GM21515 (cell line): ENCODE measurements at regions not wholly inside any gene's neighbourhood (a gene's known extent, or its start where the extent isn't known, plus 50 kb on each side); places are given as distances from the start of the nearest gene placed in this dataset.
"Not testable (repeated sequence)": the region's sequence is repeated elsewhere in the genome, so short reads cannot be mapped to it uniquely, and the experiment has no call there.

ENCODE experiments used
- ATAC-seq: cut with Tn5 transposase; IDR thresholded peaks from one replicate; pipeline ENCODE4 v1.9.1; 2021; ENCODE audit not compliant: unreplicated experiment

GRCh38 chr7:45267262-45267661, 109.7 kb downstream of the RAMP3 start:
- ATAC-seq = no peak

GRCh38 chr7:45268013-45268412, 110.4 kb downstream of the RAMP3 start:
- ATAC-seq = no peak

- no peak for ATAC-seq
These were observed 111.6 kb downstream of the RAMP3 start for GRCh38 chr7:45269192-45269591.

GRCh38 chr7:45278763-45279398, 121.3 kb downstream of the RAMP3 start:
- ATAC-seq = no peak

- ATAC-seq = not testable (repeated sequence)
These were observed 132.0 kb downstream of the RAMP3 start for GRCh38 chr7:45289611-45290010.

- no peak for ATAC-seq
These were observed 133.3 kb downstream of the RAMP3 start for GRCh38 chr7:45290880-45291279.

- ATAC-seq = no peak
These were observed 134.9 kb downstream of the RAMP3 start for GRCh38 chr7:45292481-45292880.

- ATAC-seq = no peak
These were observed 135.8 kb downstream of the RAMP3 start for GRCh38 chr7:45293295-45293942.

GRCh38 chr7:45294559-45294958, 137.0 kb downstream of the RAMP3 start:
- ATAC-seq = no peak

GRCh38 chr7:45295222-45295621, 137.6 kb downstream of the RAMP3 start:
- ATAC-seq = no peak

GRCh38 chr7:45296748-45297147, 139.2 kb downstream of the RAMP3 start:
- ATAC-seq = no peak

GRCh38 chr7:45306752-45307305, 149.2 kb downstream of the RAMP3 start:
- no peak for ATAC-seq

- no peak for ATAC-seq
These were observed 154.0 kb downstream of the RAMP3 start for GRCh38 chr7:45311597-45311996.

GRCh38 chr7:45315512-45315911, 157.9 kb downstream of the RAMP3 start:
- ATAC-seq = not testable (repeated sequence)

GRCh38 chr7:45324683-45325237, 167.2 kb downstream of the RAMP3 start:
- ATAC-seq = no peak

GRCh38 chr7:45325378-45325777, 167.8 kb downstream of the RAMP3 start:
- no peak for ATAC-seq

GRCh38 chr7:45328403-45328981, 170.9 kb downstream of the RAMP3 start:
- ATAC-seq = no peak

GRCh38 chr7:45331563-45331962, 174.0 kb downstream of the RAMP3 start:
- no peak for ATAC-seq

- not testable (repeated sequence) for ATAC-seq
These were observed 177.4 kb downstream of the RAMP3 start for GRCh38 chr7:45335024-45335423.

- no peak for ATAC-seq
These were observed 184.6 kb downstream of the RAMP3 start for GRCh38 chr7:45342236-45342635.

GRCh38 chr7:45343746-45344145, 186.2 kb downstream of the RAMP3 start:
- no peak for ATAC-seq

GRCh38 chr7:45347804-45348203, 190.2 kb downstream of the RAMP3 start:
- ATAC-seq = no peak
